GM12878 (cell line): ENCODE measurements at regions not wholly inside any gene's neighbourhood (a gene's known extent, or its start where the extent isn't known, plus 50 kb on each side); places are given as distances from the start of the nearest gene placed in this dataset.

Experiments
- ATAC-seq: fragments of 200-7000 bp; cut with Tn5 transposase; 3 replicates; pipeline ENCODE4 v1.9.1; 2020; ENCODE audit warnings: mild to moderate bottlenecking, moderate library complexity
- BruUV-seq: library from RNA; stranded (reverse); fragments of 400-500 nt; replicated peaks from 2 replicates; lab custom pipeline; 2021; lab: Mats Ljungman, UMichigan
- CTCF ChIA-PET: fragments of 300-600 bp; sonication (Branson Sonifier 250); formaldehyde crosslinking; extraction: SDS; loops from one replicate; lab custom pipeline; 2021; ENCODE audit warnings: inconsistent platforms; lab: Yijun Ruan, JAX
- POLR2A ChIA-PET: fragments of 350-600 bp; formaldehyde crosslinking; extraction: SDS; loops from one replicate; lab custom pipeline; 2021; ENCODE audit warnings: inconsistent platforms; lab: Charles Lee
- RAD21 ChIA-PET: fragments of 300-600 bp; sonication (Branson Sonifier 250); formaldehyde crosslinking; loops from one replicate; lab custom pipeline; 2023; ENCODE audit warnings: antibody characterized with exemption; ENCODE audit not compliant: unreplicated experiment; lab: Charles Lee
- SMC1A ChIA-PET: fragments of 300-600 bp; sonication (Branson Sonifier 250); formaldehyde crosslinking; loops from one replicate; lab custom pipeline; 2023; ENCODE audit not compliant: unreplicated experiment, uncharacterized antibody; lab: Charles Lee
- DNase-seq: peaks from one replicate; pipeline ENCODE4 v3.0.0-alpha.2; 2011; ENCODE audit warnings: low read depth, low spot score
- FAIRE-seq: peaks from 3 replicates; lab custom pipeline; 2011; peaks lifted over from hg19 to GRCh38; lab: Jason Lieb, UNC
- H2AFZ ChIP-seq: 2 replicates; pipeline ENCODE4 v1.6.0; 2011; ENCODE audit warnings: low read depth, low read length, control low read depth; ENCODE audit not compliant: control insufficient read depth
- H3K27ac ChIP-seq: 2 replicates; pipeline ENCODE4 v1.5.1; 2011; ENCODE audit warnings: control low read depth; ENCODE audit not compliant: control insufficient read depth, insufficient read depth
- H3K27me3 ChIP-seq, 2 experiments: replicated peaks in 1 of 2; 2 replicates each; pipeline versions ENCODE4 v1.6.0 to v1.6.1; 2011; ENCODE audit warnings: low read length in 1 of 2; ENCODE audit not compliant: control insufficient read depth in 2 of 2, insufficient read depth in 2 of 2
- H3K36me3 ChIP-seq, 2 experiments: 2 replicates each; pipeline ENCODE4 v1.5.1; 2011; ENCODE audit warnings: low read length in 1 of 2; ENCODE audit not compliant: control insufficient read depth in 2 of 2, insufficient read depth in 2 of 2
- H3K4me1 ChIP-seq: 2 replicates; pipeline ENCODE4 v1.6.1; 2011; ENCODE audit warnings: mild to moderate bottlenecking, low read length, moderate library complexity, mixed read lengths; ENCODE audit not compliant: control insufficient read depth, insufficient read depth
- H3K4me2 ChIP-seq: 2 replicates; pipeline ENCODE4 v1.6.0; 2011; ENCODE audit warnings: control low read depth; ENCODE audit not compliant: control insufficient read depth, insufficient read depth
- H3K4me3 ChIP-seq: fragments of 200-600 bp; sonication (generic); 2 replicates; pipeline ENCODE4 v1.5.1; 2016
- H3K79me2 ChIP-seq: 2 replicates; pipeline ENCODE4 v1.6.0; 2011; ENCODE audit warnings: low read length; ENCODE audit not compliant: control insufficient read depth, insufficient read depth
- H3K9ac ChIP-seq: 2 replicates; pipeline ENCODE4 v1.8.0; 2011; ENCODE audit warnings: low read length, control low read depth, mixed read lengths; ENCODE audit not compliant: control insufficient read depth, insufficient read depth
- H3K9me3 ChIP-seq: replicated peaks from 3 replicates; pipeline ENCODE4 v1.5.1; 2011; ENCODE audit warnings: mild to moderate bottlenecking, low read length; ENCODE audit not compliant: control insufficient read depth, insufficient read depth
- H4K20me1 ChIP-seq: 2 replicates; pipeline ENCODE4 v1.6.0; 2011; ENCODE audit not compliant: control insufficient read depth, insufficient read depth
- CBFB ChIP-seq: IDR thresholded peaks from 2 replicates; pipeline ENCODE4 v1.6.1; 2016; ENCODE audit warnings: antibody characterized with exemption, low read depth
- JUND ChIP-seq: IDR thresholded peaks from 2 replicates; pipeline ENCODE4 v1.6.1; 2012; ENCODE audit warnings: low read depth, mild to moderate bottlenecking, low read length, improper control_type of control experiment, moderate library complexity
- KDM1A ChIP-seq: fragments of 200-600 bp; sonication (generic); IDR thresholded peaks from 2 replicates; pipeline ENCODE4 v1.6.1; 2016; ENCODE audit warnings: borderline replicate concordance
- WGBS: methylation state at CpG from one replicate; pipeline ENCODE4 v1.1.6; 2016; ENCODE audit warnings: low lambda C conversion rate; ENCODE audit not compliant: insufficient replicate concordance, insufficient coverage; ENCODE audit errors: missing lambda C conversion rate; 5-methylcytosine and 5-hydroxymethylcytosine counted together
- in situ Hi-C: fragments of 300-500 bp; cut with MboI; formaldehyde crosslinking; loops from 9 replicates; pipeline ENCODE4 v1.14.3; 2018; ENCODE audit warnings: mixed read lengths
- intact Hi-C: fragments of 100-400 bp; cut with micrococcal nuclease; formaldehyde crosslinking; loops from one replicate; pipeline ENCODE4 v1.14.2; 2022; ENCODE audit not compliant: unreplicated experiment
- TF ChIP-seq, protein P1 (sequence below): fragments of 450-650 bp; IDR thresholded peaks from 2 replicates; pipeline ENCODE4 v1.6.1; 2017; ENCODE audit warnings: borderline replicate concordance
- TF ChIP-seq, protein P2 (sequence below): IDR thresholded peaks from 2 replicates; pipeline ENCODE4 v1.6.1; 2011; ENCODE audit warnings: borderline replicate concordance, low read depth, mild to moderate bottlenecking, moderate library complexity, mixed read lengths, low read length; ENCODE audit not compliant: insufficient read depth; ENCODE audit errors: extremely low read length
- TF ChIP-seq, protein P3 (sequence below): IDR thresholded peaks from 2 replicates; pipeline ENCODE4 v1.6.1; 2012; ENCODE audit warnings: mild to moderate bottlenecking, low read depth, low read length

DNA sequence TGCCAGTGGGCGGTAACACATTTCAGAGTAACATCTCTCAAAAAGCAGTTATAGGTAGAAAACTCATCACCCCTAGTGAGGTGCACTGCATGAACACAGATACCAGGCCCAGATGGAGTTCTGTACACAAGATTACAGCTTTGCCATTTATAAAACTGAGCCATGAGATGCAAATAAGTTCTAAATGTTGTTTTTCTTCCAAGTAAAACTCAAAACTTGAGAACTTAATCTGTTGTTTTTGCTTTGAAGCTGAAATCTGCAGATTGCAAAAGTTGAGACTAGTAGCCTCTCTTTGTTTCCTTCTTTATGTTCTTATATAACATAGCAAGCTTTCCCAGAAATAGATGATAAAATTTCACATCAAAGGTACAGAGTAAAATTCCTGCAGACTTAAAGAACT, 434.1 kb downstream of the PLK2 start:
- CTCF ChIA-PET = no interaction called here
- intact Hi-C loops = no loop called here

More for the DNA sequence above, 434.1 kb downstream of the PLK2 start:
- ChIA-PET SMC1A (interaction anchor here (1.4 kb wide), 1 partner anchor 13 kb away, joined by 3 read pairs; no protein-coding TSS in a partner anchor), POLR2A (no interaction called here)
- H3K9ac ChIP-seq = no peak overlapping the region
- whole genome bisulfite sequencing = 0% methylated on average over 1 of the region's 1 CpG
- ATAC-seq = no peak
- BruUV-seq = no TSS peak
- H3K27ac ChIP-seq = no peak overlapping the region
- no peak overlapping the region for H2AFZ ChIP-seq
- TF ChIP-seq CBFB (no peak), JUND (no peak), KDM1A (no peak)
- TF ChIP-seq, protein P1, sequence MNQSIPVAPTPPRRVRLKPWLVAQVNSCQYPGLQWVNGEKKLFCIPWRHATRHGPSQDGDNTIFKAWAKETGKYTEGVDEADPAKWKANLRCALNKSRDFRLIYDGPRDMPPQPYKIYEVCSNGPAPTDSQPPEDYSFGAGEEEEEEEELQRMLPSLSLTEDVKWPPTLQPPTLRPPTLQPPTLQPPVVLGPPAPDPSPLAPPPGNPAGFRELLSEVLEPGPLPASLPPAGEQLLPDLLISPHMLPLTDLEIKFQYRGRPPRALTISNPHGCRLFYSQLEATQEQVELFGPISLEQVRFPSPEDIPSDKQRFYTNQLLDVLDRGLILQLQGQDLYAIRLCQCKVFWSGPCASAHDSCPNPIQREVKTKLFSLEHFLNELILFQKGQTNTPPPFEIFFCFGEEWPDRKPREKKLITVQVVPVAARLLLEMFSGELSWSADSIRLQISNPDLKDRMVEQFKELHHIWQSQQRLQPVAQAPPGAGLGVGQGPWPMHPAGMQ = no peak
- TF ChIP-seq, protein P2, sequence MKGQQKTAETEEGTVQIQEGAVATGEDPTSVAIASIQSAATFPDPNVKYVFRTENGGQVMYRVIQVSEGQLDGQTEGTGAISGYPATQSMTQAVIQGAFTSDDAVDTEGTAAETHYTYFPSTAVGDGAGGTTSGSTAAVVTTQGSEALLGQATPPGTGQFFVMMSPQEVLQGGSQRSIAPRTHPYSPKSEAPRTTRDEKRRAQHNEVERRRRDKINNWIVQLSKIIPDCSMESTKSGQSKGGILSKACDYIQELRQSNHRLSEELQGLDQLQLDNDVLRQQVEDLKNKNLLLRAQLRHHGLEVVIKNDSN = no peak
- TF ChIP-seq, protein P3, sequence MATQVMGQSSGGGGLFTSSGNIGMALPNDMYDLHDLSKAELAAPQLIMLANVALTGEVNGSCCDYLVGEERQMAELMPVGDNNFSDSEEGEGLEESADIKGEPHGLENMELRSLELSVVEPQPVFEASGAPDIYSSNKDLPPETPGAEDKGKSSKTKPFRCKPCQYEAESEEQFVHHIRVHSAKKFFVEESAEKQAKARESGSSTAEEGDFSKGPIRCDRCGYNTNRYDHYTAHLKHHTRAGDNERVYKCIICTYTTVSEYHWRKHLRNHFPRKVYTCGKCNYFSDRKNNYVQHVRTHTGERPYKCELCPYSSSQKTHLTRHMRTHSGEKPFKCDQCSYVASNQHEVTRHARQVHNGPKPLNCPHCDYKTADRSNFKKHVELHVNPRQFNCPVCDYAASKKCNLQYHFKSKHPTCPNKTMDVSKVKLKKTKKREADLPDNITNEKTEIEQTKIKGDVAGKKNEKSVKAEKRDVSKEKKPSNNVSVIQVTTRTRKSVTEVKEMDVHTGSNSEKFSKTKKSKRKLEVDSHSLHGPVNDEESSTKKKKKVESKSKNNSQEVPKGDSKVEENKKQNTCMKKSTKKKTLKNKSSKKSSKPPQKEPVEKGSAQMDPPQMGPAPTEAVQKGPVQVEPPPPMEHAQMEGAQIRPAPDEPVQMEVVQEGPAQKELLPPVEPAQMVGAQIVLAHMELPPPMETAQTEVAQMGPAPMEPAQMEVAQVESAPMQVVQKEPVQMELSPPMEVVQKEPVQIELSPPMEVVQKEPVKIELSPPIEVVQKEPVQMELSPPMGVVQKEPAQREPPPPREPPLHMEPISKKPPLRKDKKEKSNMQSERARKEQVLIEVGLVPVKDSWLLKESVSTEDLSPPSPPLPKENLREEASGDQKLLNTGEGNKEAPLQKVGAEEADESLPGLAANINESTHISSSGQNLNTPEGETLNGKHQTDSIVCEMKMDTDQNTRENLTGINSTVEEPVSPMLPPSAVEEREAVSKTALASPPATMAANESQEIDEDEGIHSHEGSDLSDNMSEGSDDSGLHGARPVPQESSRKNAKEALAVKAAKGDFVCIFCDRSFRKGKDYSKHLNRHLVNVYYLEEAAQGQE = no peak
- TF ChIP-seq, all 136 proteins: peak for 0
- Histone ChIP-seq H3K79me2 (no peaks in the 10 kb centered on the region), H3K9me3 (no peaks in the 10 kb centered on the region), H3K27me3 (no peaks in the 10 kb centered on the region), H3K4me1 (no peaks in the 10 kb centered on the region), H3K4me3 (no peak overlapping the region), H3K36me3 (no peaks in the 10 kb centered on the region), H3K4me2 (no peak overlapping the region), H4K20me1 (no peaks in the 10 kb centered on the region)
- in situ Hi-C loops = no loop called here
- RAD21 ChIA-PET = no interaction called here
- DNase-seq (no peak), FAIRE-seq (no peak)
